B cell (primary cell): ENCODE measurements at regions not wholly inside any gene's neighbourhood (a gene's known extent, or its start where the extent isn't known, plus 50 kb on each side); places are given as distances from the start of the nearest gene placed in this dataset.

ENCODE experiments used
- ATAC-seq: fragments of 200-7000 bp; cut with Tn5 transposase; one replicate; pipeline ENCODE4 v1.10.0; 2021; ENCODE audit warnings: low read depth, mild to moderate bottlenecking, moderate number of reproducible peaks, moderate library complexity
- CTCF ChIA-PET: fragments of 350-600 bp; sonication (Branson Sonifier 250); formaldehyde crosslinking; loops from one replicate; lab custom pipeline; 2021; ENCODE audit warnings: antibody characterized with exemption, inconsistent platforms; lab: Charles Lee
- POLR2A ChIA-PET: fragments of 350-600 bp; sonication (Branson Sonifier 250); formaldehyde crosslinking; loops from one replicate; lab custom pipeline; 2021; ENCODE audit warnings: antibody characterized with exemption; lab: Charles Lee
- DNase-seq: peaks from one replicate; pipeline ENCODE4 v3.0.0; 2013
- H2AFZ ChIP-seq: 2 replicates; pipeline ENCODE4 v1.6.1; 2012; ENCODE audit warnings: mild to moderate bottlenecking, low read depth, low read length; ENCODE audit not compliant: insufficient read depth, poor library complexity, severe bottlenecking
- H3K27ac ChIP-seq, 2 donors: 1 replicate in 1 of 2; 2 replicates in 1 of 2; pipeline ENCODE4 v1.5.1; 2012 to 2013; ENCODE audit warnings: low read length in 2 of 2, mild to moderate bottlenecking in 2 of 2, moderate library complexity in 1 of 2
- H3K27me3 ChIP-seq, 4 experiments: fragments of 200-600 bp in 1 of 4; sonication (generic) in 1 of 4; replicated peaks in 1 of 4; 1 replicate in 2 of 4; 2 replicates in 2 of 4; pipeline versions ENCODE4 v1.6.1 to v1.7.0; 2013 to 2016; ENCODE audit warnings: low read length in 3 of 4, mild to moderate bottlenecking in 2 of 4, mixed read lengths in 1 of 4, moderate library complexity in 1 of 4; ENCODE audit not compliant: insufficient read depth in 4 of 4, control insufficient read depth in 3 of 4; ENCODE audit errors: control extremely low read depth in 1 of 4
- H3K36me3 ChIP-seq, 2 experiments: replicated peaks in 1 of 2; 1 replicate in 1 of 2; 2 replicates in 1 of 2; pipeline versions ENCODE4 v1.6.1 to v1.7.1; 2013; ENCODE audit warnings: low read length in 1 of 2; ENCODE audit not compliant: insufficient read depth in 2 of 2, control insufficient read depth in 1 of 2; ENCODE audit errors: control extremely low read depth in 1 of 2, extremely low read depth in 1 of 2
- H3K4me1 ChIP-seq, 2 donors: fragments of 200-600 bp in 1 of 2; sonication (generic) in 1 of 2; 1 replicate in 1 of 2; 2 replicates in 1 of 2; pipeline versions ENCODE4 v1.5.1 to v1.6.1; 2013 to 2017; ENCODE audit warnings: low read length in 2 of 2; ENCODE audit not compliant: control insufficient read depth in 2 of 2, insufficient read depth in 2 of 2
- H3K4me2 ChIP-seq: replicated peaks from 2 replicates; pipeline ENCODE3; 2012; ENCODE audit warnings: mild to moderate bottlenecking, low read depth, low read length; ENCODE audit not compliant: poor library complexity, severe bottlenecking
- H3K4me3 ChIP-seq, 5 experiments: fragments of 200-600 bp in 1 of 5; sonication (generic) in 1 of 5; 1 replicate in 3 of 5; 2 replicates in 2 of 5; pipeline versions ENCODE4 v1.5.1 to v1.7.0; 2011 to 2016; ENCODE audit warnings: low read length in 4 of 5, mild to moderate bottlenecking in 4 of 5, low read depth in 2 of 5, control low read depth in 1 of 5, moderate library complexity in 1 of 5; ENCODE audit not compliant: insufficient read depth in 1 of 5; ENCODE audit errors: control extremely low read depth in 1 of 5, extremely low read depth in 1 of 5
- H3K79me2 ChIP-seq: fragments of 200-600 bp; sonication (generic); one replicate; pipeline ENCODE4 v1.6.0; 2016; ENCODE audit warnings: low read length; ENCODE audit not compliant: control insufficient read depth, insufficient read depth
- H3K9ac ChIP-seq: fragments of 200-600 bp; sonication (generic); 2 replicates; pipeline ENCODE4 v1.6.1; 2017; ENCODE audit warnings: mild to moderate bottlenecking, low read length, moderate library complexity
- H3K9me3 ChIP-seq, 3 donors: one replicate each; pipeline versions ENCODE4 v1.6.1 to v1.7.1; 2013; ENCODE audit warnings: low read length in 2 of 3; ENCODE audit not compliant: control insufficient read depth in 2 of 3, insufficient read depth in 1 of 3; ENCODE audit errors: control extremely low read depth in 1 of 3
- H4K20me1 ChIP-seq: 2 replicates; pipeline ENCODE4 v1.6.0; 2012; ENCODE audit warnings: mild to moderate bottlenecking, low read length; ENCODE audit not compliant: insufficient read depth, control insufficient read depth, poor library complexity, severe bottlenecking
- H3K27ac Mint-ChIP-seq: one replicate; pipeline ENCODE4 v1.8.0; 2021; ENCODE audit warnings: mixed read lengths
- H3K27me3 Mint-ChIP-seq: one replicate; pipeline ENCODE4 v1.8.0; 2021; ENCODE audit warnings: mixed read lengths
- H3K4me1 Mint-ChIP-seq: one replicate; pipeline ENCODE4 v1.8.0; 2021; ENCODE audit warnings: mixed read lengths
- H3K4me3 Mint-ChIP-seq: one replicate; pipeline ENCODE4 v1.8.0; 2021; ENCODE audit warnings: mixed read lengths
- H3K9me3 Mint-ChIP-seq: one replicate; pipeline ENCODE4 v1.8.0; 2022; ENCODE audit warnings: mixed read lengths; ENCODE audit not compliant: insufficient read depth
- CTCF ChIP-seq: fragments of 200-600 bp; IDR thresholded peaks from one replicate; pipeline ENCODE4 v1.8.0; 2022; ENCODE audit warnings: antibody characterized with exemption, mild to moderate bottlenecking
- EZH2 ChIP-seq: IDR thresholded peaks from 2 replicates; pipeline ENCODE4 v1.6.1; 2012; ENCODE audit warnings: borderline replicate concordance, low read depth, mild to moderate bottlenecking, moderate library complexity, low read length; ENCODE audit not compliant: insufficient read depth, poor library complexity, severe bottlenecking
- WGBS: methylation state at CpG from one replicate; pipeline ENCODE4 v1.1.5; 2013; ENCODE audit warnings: missing lambda C conversion rate; ENCODE audit not compliant: insufficient coverage; 5-methylcytosine and 5-hydroxymethylcytosine counted together
- intact Hi-C: fragments of 100-400 bp; cut with micrococcal nuclease; formaldehyde crosslinking; loops from one replicate; pipeline ENCODE4 v1.10.0; 2022

- ChIA-PET CTCF (interaction anchor here (0.7 to 1.0 kb wide), 2 partner anchors 20 to 733 kb away, joined by 3 read pairs; no protein-coding TSS in a partner anchor), POLR2A (no interaction called here)
- Histone ChIP-seq H3K36me3 (no peaks in the 10 kb centered on the region), H3K4me2 (no peak overlapping the region), H3K27ac (no peak overlapping the region), H2AFZ (no peak overlapping the region), H3K9ac (no peak overlapping the region), H3K4me3 (no peak overlapping the region), H3K79me2 (no peaks in the 10 kb centered on the region), H3K27me3 (no peaks in the 10 kb centered on the region), H3K9me3 (no peaks in the 10 kb centered on the region), H3K4me1 (peaks cover 7 to 14% of the 10 kb centered on the region in 2 donors), H4K20me1 (no peaks in the 10 kb centered on the region)
- Mint-ChIP-seq H3K27ac (no peak overlapping the region), H3K27me3 (no peaks in the 10 kb centered on the region), H3K4me3 (no peak overlapping the region), H3K9me3 (no peaks in the 10 kb centered on the region), H3K4me1 (peaks cover 15% of the 10 kb centered on the region)
- WGBS, result no CpG with 5 or more reads among the region's 7 CpGs
- no peak for ATAC-seq
- intact Hi-C loops, result no loop called here
- no peak for TF ChIP-seq EZH2
- no peak for TF ChIP-seq CTCF
- DNase-seq, result no peak
These were observed 121.3 kb downstream of the MPP7 start for GRCh38 chr10:28181478-28182096.

- POLR2A ChIA-PET, result no interaction called here
- no peaks in the 10 kb centered on the region for H3K36me3 ChIP-seq
- ATAC-seq, result no peak
- H3K27ac Mint-ChIP-seq, result no peak overlapping the region
- H3K27me3 Mint-ChIP-seq, result no peaks in the 10 kb centered on the region
- no peak overlapping the region for H3K4me2 ChIP-seq
- WGBS, result no CpG with 5 or more reads among the region's 4 CpGs
- H3K27me3 ChIP-seq, result no peaks in the 10 kb centered on the region
- H2AFZ ChIP-seq, result no peak overlapping the region
- no peak for DNase-seq
- H3K79me2 ChIP-seq, result no peaks in the 10 kb centered on the region
- no peak overlapping the region for H3K27ac ChIP-seq
- peaks cover 7 to 14% of the 10 kb centered on the region in 2 donors for H3K4me1 ChIP-seq
- H3K4me3 Mint-ChIP-seq, result no peak overlapping the region
- H3K4me1 Mint-ChIP-seq, result peaks cover 15% of the 10 kb centered on the region
- no peak overlapping the region for H3K9ac ChIP-seq
- intact Hi-C loops, result no loop called here
- H3K9me3 Mint-ChIP-seq, result no peaks in the 10 kb centered on the region
- H3K9me3 ChIP-seq, result no peaks in the 10 kb centered on the region
- CTCF ChIA-PET, result no interaction called here
- H3K4me3 ChIP-seq, result no peak overlapping the region
- TF ChIP-seq CTCF (no peak), EZH2 (no peak)
- no peaks in the 10 kb centered on the region for H4K20me1 ChIP-seq
These were observed 122.2 kb downstream of the MPP7 start for GRCh38 chr10:28180654-28181053.
